K562 (cell line): ENCODE measurements at regions not wholly inside any gene's neighbourhood (a gene's known extent, or its start where the extent isn't known, plus 50 kb on each side); places are given as distances from the start of the nearest gene placed in this dataset.

Experiments used
- ATAC-seq: fragments of 200-7000 bp; cut with Tn5 transposase; 3 replicates; pipeline ENCODE4 v1.9.1; 2020; ENCODE audit warnings: moderate library complexity
- BruUV-seq: library from RNA; stranded (reverse); fragments of 400-500 nt; replicated peaks from 2 replicates; lab custom pipeline; 2021; lab: Mats Ljungman, UMichigan
- CTCF ChIA-PET: fragments of 300-600 bp; formaldehyde crosslinking; extraction: SDS; loops from one replicate; lab custom pipeline; 2021; ENCODE audit warnings: low intra/inter-chr PET ratio; lab: Yijun Ruan, JAX
- POLR2A ChIA-PET: fragments of 300-600, 350-650 bp; sonication (Branson Sonifier 250); formaldehyde crosslinking; extraction: SDS; loops from one replicate; lab custom pipeline; 2021; ENCODE audit warnings: antibody characterized with exemption, inconsistent platforms; lab: Yijun Ruan, JAX
- DNase-seq, 4 experiments: peaks; one replicate each; pipeline versions ENCODE4 v3.0.0 to v3.0.0-alpha.2; 2011 to 2018; ENCODE audit warnings: low spot score in 3 of 4, mixed read lengths in 3 of 4; ENCODE audit errors: extremely low read depth in 1 of 4
- FAIRE-seq: peaks from 2 replicates; lab custom pipeline; 2011; peaks lifted over from hg19 to GRCh38; lab: Jason Lieb, UNC
- H2AFZ ChIP-seq: 2 replicates; pipeline ENCODE4 v1.6.0; 2011; ENCODE audit warnings: low read depth, low read length, control low read depth, inconsistent platforms
- H3K27ac ChIP-seq: fragments of 200-600 bp; 3 replicates; pipeline ENCODE4 v1.8.0; 2011; ENCODE audit warnings: low read depth, mild to moderate bottlenecking, control low read depth, inconsistent platforms, low read length, moderate library complexity, mixed read lengths; ENCODE audit errors: extremely low read depth
- H3K27me3 ChIP-seq, 2 experiments: fragments of 300-600 bp in 1 of 2; 2 replicates in 1 of 2; 3 replicates in 1 of 2; pipeline versions ENCODE4 v1.6.0 to v1.8.0; 2011; ENCODE audit warnings: inconsistent platforms in 2 of 2, low read length in 2 of 2, mild to moderate bottlenecking in 1 of 2, mixed read lengths in 1 of 2, moderate library complexity in 1 of 2; ENCODE audit not compliant: control insufficient read depth in 2 of 2, insufficient read depth in 2 of 2
- H3K36me3 ChIP-seq: fragments of 300-600 bp; 3 replicates; pipeline ENCODE4 v1.8.0; 2011; ENCODE audit warnings: mild to moderate bottlenecking, low read length, inconsistent platforms; ENCODE audit not compliant: control insufficient read depth, insufficient read depth
- H3K4me1 ChIP-seq, 2 experiments: fragments of 200-600 bp in 1 of 2; replicated peaks in 1 of 2; 2 replicates in 1 of 2; 3 replicates in 1 of 2; pipeline versions ENCODE4 v1.5.1 to v1.8.0; 2011; ENCODE audit warnings: inconsistent platforms in 2 of 2, low read length in 2 of 2, mild to moderate bottlenecking in 1 of 2, mixed read lengths in 1 of 2, moderate library complexity in 1 of 2; ENCODE audit not compliant: control insufficient read depth in 2 of 2, insufficient read depth in 2 of 2
- H3K4me2 ChIP-seq: 2 replicates; pipeline ENCODE4 v1.6.1; 2011; ENCODE audit warnings: low read length, control low read depth, inconsistent platforms, mixed read lengths; ENCODE audit not compliant: insufficient read depth
- H3K4me3 ChIP-seq: fragments of 200-600 bp; sonication (generic), shearing (Covaris generic); 2 replicates; pipeline ENCODE4 v1.5.1; 2016; ENCODE audit warnings: control low read depth, inconsistent platforms
- H3K79me2 ChIP-seq: fragments of 200-600 bp; 3 replicates; pipeline ENCODE4 v1.8.0; 2011; ENCODE audit warnings: low read length, inconsistent platforms; ENCODE audit not compliant: control insufficient read depth, insufficient read depth
- H3K9ac ChIP-seq, 2 experiments: 2 replicates each; pipeline versions ENCODE4 v1.6.0 to v1.6.1; 2011; ENCODE audit warnings: low read depth in 2 of 2, low read length in 2 of 2, control low read depth in 1 of 2, inconsistent platforms in 1 of 2, mild to moderate bottlenecking in 1 of 2, mixed read lengths in 1 of 2; ENCODE audit not compliant: insufficient read depth in 1 of 2
- H3K9me1 ChIP-seq: one replicate; pipeline ENCODE4 v1.6.0; 2011; ENCODE audit warnings: inconsistent platforms, mild to moderate bottlenecking, low read length, moderate library complexity; ENCODE audit not compliant: control insufficient read depth, insufficient read depth
- H3K9me3 ChIP-seq: replicated peaks from 2 replicates; pipeline ENCODE4 v1.5.1; 2011; ENCODE audit warnings: low read depth, low read length, inconsistent platforms; ENCODE audit not compliant: control insufficient read depth, insufficient read depth
- H4K20me1 ChIP-seq: replicated peaks from 2 replicates; pipeline ENCODE4 v1.6.1; 2011; ENCODE audit warnings: low read length, inconsistent platforms, mixed read lengths; ENCODE audit not compliant: control insufficient read depth, insufficient read depth
- GTF2E2 ChIP-seq: fragments of 200-800 bp; sonication (Bioruptor generic); IDR thresholded peaks from 2 replicates; pipeline ENCODE4 v1.6.1; 2016; ENCODE audit warnings: missing genetic modification characterization, missing compliant biosample characterization
- HNRNPLL ChIP-seq: fragments of 200-400 bp; formaldehyde crosslinking; IDR thresholded peaks from 2 replicates; pipeline ENCODE4 v1.6.1; 2017; ENCODE audit warnings: low read length, low read depth, mild to moderate bottlenecking; ENCODE audit not compliant: poor library complexity, severe bottlenecking
- IRF1 ChIP-seq: sonication (generic); formaldehyde crosslinking; IDR thresholded peaks from 2 replicates; pipeline ENCODE4 v1.8.0; 2022; ENCODE audit warnings: missing genetic modification reagents, mild to moderate bottlenecking, borderline replicate concordance
- NELFE ChIP-seq: IDR thresholded peaks from 2 replicates; pipeline ENCODE4 v1.6.1; 2011; ENCODE audit warnings: mild to moderate bottlenecking; ENCODE audit not compliant: insufficient read depth, insufficient read length
- NR2C2 ChIP-seq, 2 experiments: fragments of 200-800 bp in 1 of 2; sonication (Bioruptor generic) in 1 of 2; sonication (generic) in 1 of 2; formaldehyde crosslinking in 1 of 2; IDR thresholded peaks; 2 replicates each; pipeline versions ENCODE4 v1.6.1 to v1.8.0; 2016 to 2022; ENCODE audit warnings: mild to moderate bottlenecking in 1 of 2, missing compliant biosample characterization in 1 of 2, missing genetic modification characterization in 1 of 2, missing genetic modification reagents in 1 of 2
- PHTF2 ChIP-seq: fragments of 250-450 bp; sonication (Bioruptor Pico); IDR thresholded peaks from 2 replicates; pipeline ENCODE4 v1.5.0; 2021; ENCODE audit warnings: mild to moderate bottlenecking
- PTBP1 ChIP-seq: fragments of 200-400 bp; formaldehyde crosslinking; IDR thresholded peaks from 2 replicates; pipeline ENCODE4 v1.6.1; 2017; ENCODE audit warnings: low read depth, low read length
- RB1 ChIP-seq: fragments of 450-650 bp; IDR thresholded peaks from 2 replicates; pipeline ENCODE4 v1.6.1; 2017; ENCODE audit warnings: low read depth, mild to moderate bottlenecking
- SIN3B ChIP-seq: fragments of 450-650 bp; IDR thresholded peaks from 2 replicates; pipeline ENCODE4 v1.6.1; 2017; ENCODE audit warnings: low read depth, mild to moderate bottlenecking, moderate library complexity
- U2AF2 ChIP-seq: fragments of 200-400 bp; formaldehyde crosslinking; optimal IDR thresholded peaks from 2 replicates; pipeline ENCODE3; 2017; ENCODE audit warnings: low read depth, mild to moderate bottlenecking, low read length
- ZC3H8 ChIP-seq: fragments of 450-650 bp; IDR thresholded peaks from 2 replicates; pipeline ENCODE4 v1.6.1; 2017
- ZFP30 ChIP-seq: fragments of 250-450 bp; sonication (Bioruptor Pico); IDR thresholded peaks from 2 replicates; pipeline ENCODE4 v1.8.0; 2022; ENCODE audit warnings: moderate library complexity, mild to moderate bottlenecking, inconsistent platforms, borderline replicate concordance
- ZFX ChIP-seq: sonication (generic); formaldehyde crosslinking; IDR thresholded peaks from 2 replicates; pipeline ENCODE4 v1.8.0; 2022; ENCODE audit warnings: mild to moderate bottlenecking, missing genetic modification reagents, moderate library complexity
- ZNF282 ChIP-seq: sonication (generic); formaldehyde crosslinking; IDR thresholded peaks from 2 replicates; pipeline ENCODE4 v1.8.1; 2023; ENCODE audit warnings: missing genetic modification reagents
- ZNF354B ChIP-seq: fragments of 250-450 bp; sonication (Bioruptor Pico); IDR thresholded peaks from 2 replicates; pipeline ENCODE4 v1.4.0; 2020
- ZNF589 ChIP-seq: fragments of 200-800 bp; sonication (Bioruptor generic); IDR thresholded peaks from 2 replicates; pipeline ENCODE4 v1.6.1; 2016; ENCODE audit warnings: low read depth, missing genetic modification characterization, missing compliant biosample characterization
- ZNF785 ChIP-seq: fragments of 250-450 bp; sonication (Bioruptor Pico); IDR thresholded peaks from 2 replicates; pipeline ENCODE4 v1.4.0; 2020; ENCODE audit warnings: mild to moderate bottlenecking
- WGBS: fragments of 100-300 bp; shearing (Covaris generic); methylation state at CpG from one replicate; pipeline ENCODE4 v1.1.6; 2016; ENCODE audit warnings: low coverage, mixed read lengths; ENCODE audit not compliant: insufficient coverage; ENCODE audit errors: missing lambda C conversion rate; 5-methylcytosine and 5-hydroxymethylcytosine counted together
- in situ Hi-C: fragments of 300-500 bp; cut with MboI; formaldehyde crosslinking; loops from 4 replicates; pipeline ENCODE4 v1.15.0; 2018; ENCODE audit warnings: inconsistent platforms, mixed read lengths
- intact Hi-C: fragments of 100-400 bp; cut with micrococcal nuclease; formaldehyde crosslinking; loops from 2 replicates; pipeline ENCODE4 v1.14.2; 2022
- TF ChIP-seq, protein P1 (sequence below): sonication (generic); formaldehyde crosslinking; IDR thresholded peaks from 2 replicates; pipeline ENCODE4 v1.9.0; 2022; ENCODE audit warnings: mild to moderate bottlenecking, missing genetic modification reagents
- TF ChIP-seq, protein P2 (sequence below): sonication (generic); formaldehyde crosslinking; IDR thresholded peaks from 2 replicates; pipeline ENCODE4 v1.8.0; 2022; ENCODE audit warnings: mild to moderate bottlenecking, missing genetic modification reagents

DNA sequence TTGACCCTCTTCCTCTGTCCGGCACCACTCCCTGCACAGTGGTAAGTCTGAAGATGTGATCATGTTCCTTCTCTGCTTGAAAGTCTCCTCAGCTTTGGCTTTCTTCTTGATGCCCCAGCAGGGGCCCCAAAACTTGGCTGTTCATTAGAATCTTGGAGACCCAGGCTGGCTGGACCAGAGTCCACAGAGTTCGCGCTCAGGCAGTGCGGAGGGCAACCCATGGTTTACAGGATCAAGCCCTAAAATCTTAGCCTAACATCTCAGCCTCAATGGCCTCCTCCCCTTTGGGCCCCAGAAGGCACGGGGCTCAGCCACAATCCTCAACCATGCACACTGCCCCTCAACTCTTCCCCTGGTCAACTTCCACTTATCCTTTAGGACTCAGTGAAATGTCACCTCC is 72.9 kb upstream of the GTSF1L start:
- FAIRE-seq = no peak
- H3K9me3 ChIP-seq = no peaks in the 10 kb centered on the region
- no peaks in the 10 kb centered on the region for H3K36me3 ChIP-seq
- H3K79me2 ChIP-seq = no peaks in the 10 kb centered on the region
- in situ Hi-C loops = no loop called here
- BruUV-seq = no TSS peak
- ChIA-PET POLR2A (interaction anchor here (0.7 kb wide), 1 partner anchor 144 kb away, joined by 4 read pairs; no protein-coding TSS in a partner anchor), CTCF (no interaction called here)
- no peaks in the 10 kb centered on the region for H3K9me1 ChIP-seq
- ATAC-seq = no peak
- no peak overlapping the region for H3K4me3 ChIP-seq
- H3K27ac ChIP-seq = no peak overlapping the region
- no peaks in the 10 kb centered on the region; a peak in 1 of 5 replicates for H3K4me1 ChIP-seq
- no peak overlapping the region for H3K4me2 ChIP-seq
- intact Hi-C loops = no loop called here
- 1% methylated on average over 5 of the region's 5 CpGs for WGBS
- H3K27me3 ChIP-seq = no peaks in the 10 kb centered on the region; a peak in 2 of 5 replicates
- no peak for TF ChIP-seq ZNF785 (CRISPR knock-in tag)
- no peak for TF ChIP-seq ZNF282 (CRISPR knock-in tag)
- TF ChIP-seq, protein P1, sequence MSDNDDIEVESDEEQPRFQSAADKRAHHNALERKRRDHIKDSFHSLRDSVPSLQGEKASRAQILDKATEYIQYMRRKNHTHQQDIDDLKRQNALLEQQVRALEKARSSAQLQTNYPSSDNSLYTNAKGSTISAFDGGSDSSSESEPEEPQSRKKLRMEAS (CRISPR knock-in tag) = no peak
- no peak for TF ChIP-seq RB1
- no peak for TF ChIP-seq ZNF354B (CRISPR knock-in tag)
- TF ChIP-seq, protein P2, sequence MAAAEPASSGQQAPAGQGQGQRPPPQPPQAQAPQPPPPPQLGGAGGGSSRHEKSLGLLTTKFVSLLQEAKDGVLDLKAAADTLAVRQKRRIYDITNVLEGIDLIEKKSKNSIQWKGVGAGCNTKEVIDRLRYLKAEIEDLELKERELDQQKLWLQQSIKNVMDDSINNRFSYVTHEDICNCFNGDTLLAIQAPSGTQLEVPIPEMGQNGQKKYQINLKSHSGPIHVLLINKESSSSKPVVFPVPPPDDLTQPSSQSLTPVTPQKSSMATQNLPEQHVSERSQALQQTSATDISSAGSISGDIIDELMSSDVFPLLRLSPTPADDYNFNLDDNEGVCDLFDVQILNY (CRISPR knock-in tag) = no peak
- no peak for TF ChIP-seq ZFX (CRISPR knock-in tag)
- TF ChIP-seq ZC3H8 = no peak
- no peak for TF ChIP-seq PTBP1
- TF ChIP-seq SIN3B = no peak
- no peak for TF ChIP-seq ZFP30
- no peak for TF ChIP-seq PHTF2 (CRISPR knock-in tag)
- TF ChIP-seq ZNF589 (CRISPR knock-in tag) = no peak
- TF ChIP-seq IRF1 (CRISPR knock-in tag) = no peak
- TF ChIP-seq U2AF2 = no peak
- TF ChIP-seq NELFE = no peak
- no peak for TF ChIP-seq NR2C2 (CRISPR knock-in tag; IDR thresholded peaks at IDR 0.05)
- no peak for TF ChIP-seq NR2C2 (tag; IDR thresholded peaks at IDR 0.05)
- TF ChIP-seq GTF2E2 = no peak
- no peak for TF ChIP-seq HNRNPLL
- TF ChIP-seq, all 486 proteins: peak for 0
- Histone ChIP-seq H2AFZ (no peak overlapping the region), H3K9ac (no peak overlapping the region), H4K20me1 (no peaks in the 10 kb centered on the region)
- DNase-seq = no peak
